Right atrium auricular region (tissue), 2 donors: ENCODE measurements at regions not wholly inside any gene's neighbourhood (a gene's known extent, or its start where the extent isn't known, plus 50 kb on each side); places are given as distances from the start of the nearest gene placed in this dataset.

Experiments
- DNase-seq: peaks from one replicate; pipeline ENCODE4 v3.0.0-alpha.2; 2019; ENCODE audit warnings: low spot score
- H3K27ac ChIP-seq, 2 donors: fragments of 200-600 bp; sonication (generic); 1 replicate in 1 of 2; 2 replicates in 1 of 2; pipeline ENCODE4 v1.5.1; 2016 to 2019
- H3K27me3 ChIP-seq, 2 donors: fragments of 200-600 bp; sonication (generic); one replicate each; pipeline versions ENCODE4 v1.5.1 to v1.6.0; 2017 to 2019
- H3K36me3 ChIP-seq: fragments of 200-600 bp; sonication (generic); one replicate; pipeline ENCODE4 v1.5.1; 2016
- H3K4me1 ChIP-seq, 2 donors: fragments of 200-600 bp; sonication (generic); one replicate each; pipeline versions ENCODE4 v1.5.1 to v1.6.0; 2017 to 2019
- H3K4me3 ChIP-seq, 2 donors: fragments of 200-600 bp; sonication (generic); 1 replicate in 1 of 2; 2 replicates in 1 of 2; pipeline ENCODE4 v1.5.1; 2017 to 2019; ENCODE audit warnings: mild to moderate bottlenecking in 1 of 2, moderate library complexity in 1 of 2
- H3K9me3 ChIP-seq, 2 donors: fragments of 200-600 bp; sonication (generic); one replicate each; pipeline ENCODE4 v1.5.1; 2019
- TF ChIP-seq, protein P1 (sequence below), 2 donors: fragments of 200-600 bp; sonication (generic); IDR thresholded peaks; one replicate each; pipeline ENCODE4 v1.5.1; 2019; ENCODE audit warnings: antibody characterized with exemption in 2 of 2

GRCh38 chr6:133701633-133702331 lies 187.1 kb upstream of the TCF21 start:
- Histone ChIP-seq H3K27ac (peak overlapping the region in 1 of 2 donors; percentile 71), H3K4me3 (no peak overlapping the region), H3K4me1 (no peaks in the 10 kb centered on the region), H3K27me3 (no peaks in the 10 kb centered on the region), H3K36me3 (no peaks in the 10 kb centered on the region), H3K9me3 (no peaks in the 10 kb centered on the region)
- TF ChIP-seq, protein P1, sequence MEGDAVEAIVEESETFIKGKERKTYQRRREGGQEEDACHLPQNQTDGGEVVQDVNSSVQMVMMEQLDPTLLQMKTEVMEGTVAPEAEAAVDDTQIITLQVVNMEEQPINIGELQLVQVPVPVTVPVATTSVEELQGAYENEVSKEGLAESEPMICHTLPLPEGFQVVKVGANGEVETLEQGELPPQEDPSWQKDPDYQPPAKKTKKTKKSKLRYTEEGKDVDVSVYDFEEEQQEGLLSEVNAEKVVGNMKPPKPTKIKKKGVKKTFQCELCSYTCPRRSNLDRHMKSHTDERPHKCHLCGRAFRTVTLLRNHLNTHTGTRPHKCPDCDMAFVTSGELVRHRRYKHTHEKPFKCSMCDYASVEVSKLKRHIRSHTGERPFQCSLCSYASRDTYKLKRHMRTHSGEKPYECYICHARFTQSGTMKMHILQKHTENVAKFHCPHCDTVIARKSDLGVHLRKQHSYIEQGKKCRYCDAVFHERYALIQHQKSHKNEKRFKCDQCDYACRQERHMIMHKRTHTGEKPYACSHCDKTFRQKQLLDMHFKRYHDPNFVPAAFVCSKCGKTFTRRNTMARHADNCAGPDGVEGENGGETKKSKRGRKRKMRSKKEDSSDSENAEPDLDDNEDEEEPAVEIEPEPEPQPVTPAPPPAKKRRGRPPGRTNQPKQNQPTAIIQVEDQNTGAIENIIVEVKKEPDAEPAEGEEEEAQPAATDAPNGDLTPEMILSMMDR (IDR thresholded peaks at IDR 0.05) = no peak
- DNase-seq = peak; percentile 64

DNA sequence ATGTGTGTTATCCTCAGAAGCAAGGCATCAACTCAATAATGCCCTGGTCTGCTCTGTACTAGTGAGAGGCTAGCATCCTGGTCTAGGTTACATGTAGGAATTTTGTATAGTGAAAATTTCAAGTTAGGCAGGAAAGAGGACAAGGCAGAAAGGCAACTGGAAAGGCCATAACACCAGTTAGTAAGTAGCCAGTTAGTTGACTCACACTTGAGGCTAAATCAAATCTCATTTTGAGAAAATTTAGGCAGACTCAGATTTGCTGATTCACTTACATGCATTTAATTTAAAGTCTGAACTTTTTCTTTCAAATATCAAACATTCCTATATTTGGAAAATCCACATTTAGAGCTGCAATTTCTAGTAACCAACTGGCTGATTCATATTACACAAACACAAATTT lies 184.5 kb upstream of the TCF21 start:
- Histone ChIP-seq H3K4me3 (no peak overlapping the region), H3K36me3 (no peaks in the 10 kb centered on the region), H3K4me1 (no peaks in the 10 kb centered on the region), H3K27ac (peak overlapping the region in 1 of 2 donors; percentile 53), H3K27me3 (no peaks in the 10 kb centered on the region), H3K9me3 (no peaks in the 10 kb centered on the region)
- TF ChIP-seq, protein P1 (IDR thresholded peaks at IDR 0.05) = no peak
- DNase-seq = no peak

DNA sequence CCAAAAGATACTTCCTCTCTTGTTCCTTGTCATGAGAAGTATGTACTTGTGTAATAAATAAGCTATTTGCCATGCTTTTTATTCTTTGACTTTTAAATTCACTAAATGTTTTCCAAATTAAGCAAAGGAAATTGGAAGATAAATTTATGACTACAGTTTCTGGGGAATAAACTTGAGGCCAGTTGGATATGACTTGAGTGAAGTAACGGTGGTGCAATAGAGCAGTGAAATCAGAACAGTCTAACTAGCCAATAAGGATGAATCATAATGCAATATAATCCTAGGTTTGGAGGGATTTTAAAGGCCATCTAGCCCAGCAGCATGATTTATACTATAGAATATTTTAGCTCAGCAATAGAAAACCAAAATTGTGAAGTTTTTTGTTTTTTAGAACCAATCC lies 183.8 kb upstream of the TCF21 start:
- Histone ChIP-seq H3K9me3 (no peaks in the 10 kb centered on the region), H3K36me3 (no peaks in the 10 kb centered on the region), H3K4me1 (no peaks in the 10 kb centered on the region), H3K27ac (peak overlapping the region in 1 of 2 donors; percentile 53), H3K4me3 (no peak overlapping the region), H3K27me3 (no peaks in the 10 kb centered on the region)
- TF ChIP-seq, protein P1 (IDR thresholded peaks at IDR 0.05) = no peak
- DNase-seq = no peak

DNA sequence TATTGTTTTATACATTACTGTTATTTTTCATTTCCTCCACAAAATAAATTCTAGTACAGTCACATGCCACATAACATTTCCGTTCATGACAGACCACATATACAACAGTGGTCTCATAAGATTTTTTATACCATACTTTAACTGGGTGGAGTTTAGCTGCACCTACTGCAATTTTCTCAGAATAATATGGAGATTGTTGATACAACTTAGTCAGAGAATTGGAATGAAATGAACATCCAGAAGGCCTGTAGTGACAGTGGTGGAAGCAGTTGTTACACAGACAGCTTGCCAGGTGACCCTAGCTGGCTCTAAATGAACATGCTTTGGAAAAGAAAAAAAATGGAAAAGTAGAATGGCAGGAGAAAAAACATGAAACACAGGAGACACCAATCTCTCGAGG lies 183.2 kb upstream of the TCF21 start:
- DNase-seq = no peak
- TF ChIP-seq, protein P1 (IDR thresholded peaks at IDR 0.05) = no peak
- Histone ChIP-seq H3K27me3 (no peaks in the 10 kb centered on the region), H3K4me1 (no peaks in the 10 kb centered on the region), H3K9me3 (no peaks in the 10 kb centered on the region), H3K27ac (no peak overlapping the region), H3K36me3 (no peaks in the 10 kb centered on the region), H3K4me3 (no peak overlapping the region)

DNA sequence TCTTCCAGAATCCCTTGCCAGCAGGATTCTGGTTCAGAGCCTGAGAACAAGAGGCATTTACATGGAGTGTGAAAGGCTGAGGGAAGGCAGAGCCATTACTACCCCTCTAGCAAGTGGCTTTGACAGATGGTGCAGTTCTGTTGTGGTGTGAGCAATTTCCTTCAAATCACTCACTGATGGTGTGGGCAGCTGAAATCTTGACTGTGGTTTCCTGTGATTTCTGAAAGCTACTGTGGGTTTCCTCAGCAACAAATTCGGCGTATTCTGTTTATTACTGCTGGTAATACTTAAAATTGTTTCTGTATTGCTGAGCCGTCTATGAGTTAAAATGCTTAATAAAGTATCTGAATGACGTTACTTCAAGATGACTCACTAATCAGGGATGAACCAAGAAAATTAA lies 181.5 kb upstream of the TCF21 start:
- H3K27ac ChIP-seq = no peak overlapping the region
- H3K9me3 ChIP-seq = no peaks in the 10 kb centered on the region
- H3K36me3 ChIP-seq = no peaks in the 10 kb centered on the region
- no peak overlapping the region for H3K4me3 ChIP-seq
- no peaks in the 10 kb centered on the region for H3K27me3 ChIP-seq
- no peaks in the 10 kb centered on the region for H3K4me1 ChIP-seq
- DNase-seq = no peak
- TF ChIP-seq, protein P1 (IDR thresholded peaks at IDR 0.05) = no peak

- TF ChIP-seq, protein P1 (IDR thresholded peaks at IDR 0.05) = no peak
- no peaks in the 10 kb centered on the region for H3K27me3 ChIP-seq
- no peak overlapping the region for H3K27ac ChIP-seq
- no peak for DNase-seq
- H3K4me1 ChIP-seq = no peaks in the 10 kb centered on the region
- no peaks in the 10 kb centered on the region for H3K9me3 ChIP-seq
- no peak overlapping the region for H3K4me3 ChIP-seq
- H3K36me3 ChIP-seq = no peaks in the 10 kb centered on the region
These were observed 178.1 kb upstream of the TCF21 start for GRCh38 chr6:133710826-133711225.
